Aorta (tissue), 5 donors: ENCODE measurements at regions not wholly inside any gene's neighbourhood (a gene's known extent, or its start where the extent isn't known, plus 50 kb on each side); places are given as distances from the start of the nearest gene placed in this dataset.
"Not testable (repeated sequence)": the region's sequence is repeated elsewhere in the genome, so short reads cannot be mapped to it uniquely, and the experiment has no call there.

Experiments
- ATAC-seq: fragments of 200-7000 bp; cut with Tn5 transposase; one replicate; pipeline ENCODE4 v1.9.1; 2022; ENCODE audit warnings: moderate library complexity; ENCODE audit not compliant: low FRiP score
- DNase-seq, 2 donors: peaks; one replicate each; pipeline ENCODE4 v3.0.0-alpha.2; 2020
- H3K27ac ChIP-seq, 2 donors: one replicate each; pipeline ENCODE4 v1.5.1; 2013; ENCODE audit warnings: low read length in 2 of 2, mild to moderate bottlenecking in 2 of 2, moderate library complexity in 2 of 2, control low read depth in 1 of 2, inconsistent platforms in 1 of 2, low read depth in 1 of 2
- H3K27me3 ChIP-seq, 2 donors: one replicate each; pipeline ENCODE4 v1.6.1; 2013; ENCODE audit warnings: control low read depth in 1 of 2, low read length in 1 of 2, mild to moderate bottlenecking in 1 of 2, moderate library complexity in 1 of 2; ENCODE audit not compliant: insufficient read depth in 2 of 2, control insufficient read depth in 1 of 2
- H3K36me3 ChIP-seq, 2 donors: one replicate each; pipeline ENCODE4 v1.6.1; 2013; ENCODE audit warnings: control low read depth in 1 of 2, low read length in 1 of 2, mild to moderate bottlenecking in 1 of 2; ENCODE audit not compliant: insufficient read depth in 2 of 2, control insufficient read depth in 1 of 2
- H3K4me1 ChIP-seq, 2 donors: one replicate each; pipeline ENCODE4 v1.6.1; 2013; ENCODE audit warnings: low read length in 2 of 2, control low read depth in 1 of 2, mild to moderate bottlenecking in 1 of 2, moderate library complexity in 1 of 2; ENCODE audit not compliant: insufficient read depth in 2 of 2, control insufficient read depth in 1 of 2
- H3K4me3 ChIP-seq, 2 donors: one replicate each; pipeline ENCODE4 v1.5.1; 2013; ENCODE audit warnings: low read length in 2 of 2, control low read depth in 1 of 2, mild to moderate bottlenecking in 1 of 2
- H3K9me3 ChIP-seq: one replicate; pipeline ENCODE4 v1.6.1; 2013; ENCODE audit warnings: mild to moderate bottlenecking, low read length; ENCODE audit not compliant: control insufficient read depth
- WGBS, 2 donors: extraction: QIAGEN DNeasy Blood & Tissue Kit; methylation state at CpG; one replicate each; pipeline ENCODE4 v1.1.7; 2013; 5-methylcytosine and 5-hydroxymethylcytosine counted together
- intact Hi-C, 2 donors: fragments of 100-400 bp; cut with DNase I; formaldehyde crosslinking; loops; one replicate each; pipeline versions ENCODE4 v1.14.2 to v1.15.0; 2022
- donor health status: healthy with polysubstance abuse.
- donor health status: Bipolar disorder and iron deficiency.
- donor health status: DM: no; HTN: no; CAD: no.
- donor health status: DM: no; HTN: no; CAD: no.
- donor health status: DM: yes; HTN: yes; CAD: no.

DNA sequence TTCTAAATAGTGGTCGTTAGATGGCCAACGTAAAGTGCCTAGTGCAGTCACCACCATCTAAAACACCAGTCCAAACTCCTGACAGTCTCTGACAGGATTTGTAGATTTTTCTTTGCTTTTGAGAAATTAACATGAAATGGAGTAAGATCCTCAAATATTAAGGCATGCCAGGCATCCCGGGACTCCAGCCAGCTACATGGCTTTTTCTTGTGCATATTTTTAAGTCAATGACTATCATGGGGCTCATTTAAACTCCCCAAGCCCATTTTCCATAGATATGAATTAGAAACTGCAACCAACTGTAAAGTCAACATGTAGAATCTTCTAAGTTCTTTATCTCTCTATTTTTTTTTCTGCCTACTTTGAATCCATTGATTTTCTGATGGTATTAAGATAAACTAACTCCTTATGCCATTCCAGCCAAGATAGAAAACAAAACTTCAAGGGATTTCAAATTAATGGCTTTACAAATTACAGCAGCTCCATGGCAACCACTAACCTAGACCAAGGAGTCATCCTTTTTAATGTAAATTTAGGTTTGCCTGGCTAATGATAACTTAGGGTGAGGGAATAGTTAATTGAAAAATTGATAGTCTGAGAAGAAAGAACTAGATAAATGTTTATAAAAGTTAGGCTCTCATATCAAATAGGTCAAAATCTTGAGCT lies 764.1 kb upstream of the NXPH2 start:
- Histone ChIP-seq H3K27ac (no peak overlapping the region), H3K27me3 (no peaks in the 10 kb centered on the region), H3K4me3 (no peak overlapping the region), H3K9me3 (no peaks in the 10 kb centered on the region), H3K36me3 (no peaks in the 10 kb centered on the region), H3K4me1 (no peaks in the 10 kb centered on the region)
- no peak for ATAC-seq
- 4 to 9% methylated on average over 3 of the region's 3 CpGs for WGBS, 2 donors
- no peak for DNase-seq
- intact Hi-C loops, result no loop called here

DNA sequence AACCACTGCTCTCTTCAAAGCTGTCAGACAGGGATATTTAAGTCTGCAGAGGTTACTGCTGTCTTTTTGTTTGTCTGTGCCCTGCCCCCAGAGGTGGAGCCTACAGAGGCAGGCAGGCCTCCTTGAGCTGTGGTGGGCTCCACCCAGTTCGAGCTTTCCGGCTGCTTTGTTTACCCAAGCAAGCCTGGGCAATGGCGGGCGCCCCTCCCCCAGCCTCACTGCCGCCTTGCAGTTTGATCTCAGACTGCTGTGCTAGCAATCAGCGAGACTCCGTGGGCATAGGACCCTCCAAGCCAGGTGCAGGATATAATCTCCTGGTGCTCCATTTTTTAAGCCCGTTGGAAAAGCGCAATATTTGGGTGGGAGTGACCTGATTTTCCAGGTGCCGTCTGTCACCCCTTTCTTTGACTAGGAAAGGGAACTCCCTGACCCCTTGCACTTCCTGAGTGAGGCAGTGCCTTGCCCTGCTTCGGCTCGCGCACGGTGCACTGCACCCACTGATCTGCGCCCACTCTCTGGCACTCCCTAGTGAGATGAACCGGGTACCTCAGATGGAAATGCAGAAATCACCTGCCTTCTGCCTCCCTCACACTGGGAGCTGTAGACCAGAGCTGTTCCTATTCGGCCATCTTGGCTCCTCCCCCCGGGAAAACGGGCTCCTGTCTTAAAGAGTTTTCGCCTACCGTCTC lies 758.3 kb upstream of the NXPH2 start:
- 95% methylated on average over 19 to 21 of the region's 21 CpGs for WGBS, 2 donors

DNA sequence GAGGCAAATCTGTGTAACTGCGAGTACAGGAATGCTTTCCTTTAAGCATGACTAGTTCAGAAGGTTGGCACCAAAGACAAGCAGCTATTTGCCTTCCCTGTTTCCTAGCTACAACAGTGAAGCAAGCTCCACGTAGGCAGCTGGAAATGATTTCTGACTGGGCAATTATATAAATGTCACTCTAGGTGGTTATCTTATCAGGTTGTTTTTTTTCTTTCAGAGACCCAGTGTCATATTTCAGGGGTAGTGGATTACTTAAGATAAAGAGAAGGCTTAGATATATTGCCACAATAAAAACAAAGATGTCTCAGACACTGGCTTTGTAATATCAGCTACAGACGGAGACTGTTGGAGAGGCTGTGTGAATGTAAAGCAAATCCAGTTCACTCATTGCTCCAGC lies 748.9 kb upstream of the NXPH2 start:
- WGBS, 2 donors, result 2 to 7% methylated on average over 3 of the region's 3 CpGs
- H3K4me3 ChIP-seq, result no peak overlapping the region
- H3K4me1 ChIP-seq, result no peaks in the 10 kb centered on the region
- H3K36me3 ChIP-seq, result no peaks in the 10 kb centered on the region
- no peak for DNase-seq
- no peak for ATAC-seq
- H3K27ac ChIP-seq, result no peak overlapping the region
- no peaks in the 10 kb centered on the region for H3K27me3 ChIP-seq
- intact Hi-C loops, result no loop called here
- peaks cover 1% of the 10 kb centered on the region for H3K9me3 ChIP-seq

More for the DNA sequence above, 758.3 kb upstream of the NXPH2 start:
- H3K27me3 ChIP-seq, intact Hi-C loops, H3K4me3 ChIP-seq, ATAC-seq, H3K9me3 ChIP-seq, DNase-seq, H3K4me1 ChIP-seq, H3K27ac ChIP-seq, H3K36me3 ChIP-seq: not testable (repeated sequence)

DNA sequence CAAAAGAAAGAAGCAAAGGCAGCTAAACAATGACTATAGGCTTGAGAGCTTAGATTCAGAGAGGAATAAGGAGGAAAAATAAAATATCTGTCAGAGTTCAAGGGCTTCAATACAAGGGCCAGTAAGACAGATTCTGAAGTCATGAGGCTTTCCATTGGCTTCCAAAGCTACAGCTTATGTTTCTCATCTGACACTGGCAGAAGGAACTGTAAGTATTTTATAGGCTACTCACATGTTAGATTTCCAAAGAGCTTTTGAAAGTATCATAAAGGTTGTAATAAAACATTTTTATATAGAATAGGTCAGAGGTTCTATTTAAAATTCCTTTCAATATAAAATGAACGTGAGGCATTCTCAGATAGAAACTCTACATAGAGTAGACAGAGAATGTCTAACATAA lies 746.6 kb upstream of the NXPH2 start:
- Histone ChIP-seq H3K4me1 (no peaks in the 10 kb centered on the region), H3K36me3 (no peaks in the 10 kb centered on the region), H3K9me3 (peaks cover 1% of the 10 kb centered on the region), H3K4me3 (no peak overlapping the region), H3K27ac (no peak overlapping the region), H3K27me3 (no peaks in the 10 kb centered on the region)
- WGBS, 2 donors, result 65 to 70% methylated on average over 1 of the region's 1 CpG
- intact Hi-C loops, result no loop called here
- ATAC-seq (no peak), DNase-seq (no peak)

DNA sequence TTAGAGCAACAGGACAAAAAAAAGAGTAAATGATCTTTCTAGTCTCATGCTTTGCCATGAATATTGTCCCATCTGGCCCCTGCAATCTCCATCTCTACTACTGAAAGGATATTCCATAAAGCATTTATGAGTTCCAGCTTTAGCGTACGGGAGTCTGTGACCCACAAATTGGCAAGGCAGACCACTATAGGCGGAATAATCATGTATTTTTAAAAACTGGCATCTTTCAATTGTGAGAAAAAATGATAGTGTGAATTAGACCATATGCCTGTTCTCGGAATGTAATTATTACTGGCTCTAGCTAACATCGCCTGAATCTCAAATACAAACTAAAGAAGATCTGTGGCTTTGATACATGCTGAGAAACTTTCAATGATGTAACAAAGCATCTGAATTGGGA lies 738.1 kb upstream of the NXPH2 start:
- 84% methylated on average over 5 of the region's 5 CpGs for WGBS, 2 donors
- Histone ChIP-seq H3K4me1 (no peaks in the 10 kb centered on the region), H3K9me3 (no peaks in the 10 kb centered on the region), H3K4me3 (no peak overlapping the region), H3K27me3 (no peaks in the 10 kb centered on the region), H3K36me3 (no peaks in the 10 kb centered on the region), H3K27ac (no peak overlapping the region)
- no peak for ATAC-seq
- no peak for DNase-seq
- intact Hi-C loops, result no loop called here

DNA sequence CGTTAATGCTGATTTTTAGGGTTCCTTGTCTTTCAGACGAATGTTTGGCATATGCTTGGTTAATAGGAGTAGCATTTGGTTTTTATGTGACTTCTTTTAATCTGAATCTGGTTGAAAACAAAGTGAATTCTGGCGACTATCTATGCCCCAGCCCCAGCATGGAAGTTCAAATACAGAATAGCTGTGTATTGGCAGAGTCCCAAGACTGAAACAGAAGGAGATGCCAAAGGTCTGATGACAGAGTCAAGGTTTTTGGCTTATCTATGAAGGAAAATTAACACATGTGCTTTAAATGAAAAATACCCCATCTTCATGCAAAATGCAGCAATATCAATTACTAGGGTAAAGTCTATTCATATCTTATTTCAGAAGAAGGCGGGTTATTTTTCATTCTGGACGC lies 734.8 kb upstream of the NXPH2 start:
- Histone ChIP-seq H3K27me3 (no peaks in the 10 kb centered on the region), H3K4me1 (no peaks in the 10 kb centered on the region), H3K9me3 (no peaks in the 10 kb centered on the region), H3K4me3 (no peak overlapping the region), H3K27ac (no peak overlapping the region), H3K36me3 (no peaks in the 10 kb centered on the region)
- 68 to 72% methylated on average over 5 of the region's 5 CpGs for WGBS, 2 donors
- intact Hi-C loops, result no loop called here
- ATAC-seq (no peak), DNase-seq (no peak)

DNA sequence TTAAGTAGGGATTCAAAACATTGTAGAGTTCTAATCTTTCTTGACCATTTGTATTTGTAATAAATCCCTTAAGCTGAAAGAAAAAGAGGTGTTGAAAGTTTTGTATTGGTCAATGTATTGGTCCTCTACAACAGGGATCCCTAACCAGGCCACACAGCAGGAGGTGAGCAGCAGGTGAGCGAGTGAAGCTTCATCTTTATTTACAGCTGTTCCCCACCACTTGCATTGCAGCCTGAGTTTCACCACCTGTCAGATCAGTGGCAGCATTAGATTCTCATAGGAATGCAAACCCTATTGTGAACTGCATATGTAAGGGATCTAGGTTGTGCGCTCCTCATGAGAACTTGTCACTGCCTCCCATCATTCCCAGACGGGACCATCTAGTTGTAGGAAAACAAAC lies 715.7 kb upstream of the NXPH2 start:
- no peaks in the 10 kb centered on the region for H3K36me3 ChIP-seq
- intact Hi-C loops, result no loop called here
- no peaks in the 10 kb centered on the region for H3K9me3 ChIP-seq
- no peaks in the 10 kb centered on the region for H3K4me1 ChIP-seq
- no peak overlapping the region for H3K27ac ChIP-seq
- no peak overlapping the region for H3K4me3 ChIP-seq
- WGBS, 2 donors, result 67 to 68% methylated on average over 3 of the region's 3 CpGs
- H3K27me3 ChIP-seq, result no peaks in the 10 kb centered on the region
- no peak for ATAC-seq
- no peak for DNase-seq

DNA sequence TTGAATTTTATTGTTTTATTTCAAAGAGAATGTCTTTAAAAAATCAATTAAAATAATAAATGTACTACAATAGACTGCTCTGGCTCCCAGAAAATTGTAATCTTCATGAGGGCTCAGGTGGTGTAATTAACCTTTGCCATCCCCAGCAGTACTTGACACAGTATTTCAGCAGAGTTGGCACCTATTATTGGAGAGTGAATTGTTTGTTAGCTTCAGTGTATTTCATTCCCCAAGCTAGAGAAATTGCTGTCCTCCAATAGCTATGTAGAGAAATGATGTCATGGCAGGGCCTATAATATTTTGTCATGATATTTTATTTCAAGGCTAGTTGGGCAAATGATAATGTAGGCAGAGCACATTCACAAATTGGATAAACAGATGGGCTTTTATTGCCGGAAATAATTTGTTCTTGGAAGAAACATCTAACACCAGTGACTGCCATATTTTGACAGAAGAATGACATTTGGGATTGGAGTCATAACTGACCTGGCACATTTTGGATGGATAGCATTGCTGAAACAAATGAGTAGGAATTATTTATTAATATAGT lies 712.0 kb upstream of the NXPH2 start:
- H3K4me3 ChIP-seq, result no peak overlapping the region
- ATAC-seq, result no peak
- intact Hi-C loops, result no loop called here
- no peak for DNase-seq
- no peaks in the 10 kb centered on the region for H3K9me3 ChIP-seq
- H3K36me3 ChIP-seq, result no peaks in the 10 kb centered on the region
- H3K27me3 ChIP-seq, result no peaks in the 10 kb centered on the region
- H3K27ac ChIP-seq, result no peak overlapping the region
- no peaks in the 10 kb centered on the region for H3K4me1 ChIP-seq
- WGBS, 2 donors, result 79% methylated on average over 1 of the region's 1 CpG

DNA sequence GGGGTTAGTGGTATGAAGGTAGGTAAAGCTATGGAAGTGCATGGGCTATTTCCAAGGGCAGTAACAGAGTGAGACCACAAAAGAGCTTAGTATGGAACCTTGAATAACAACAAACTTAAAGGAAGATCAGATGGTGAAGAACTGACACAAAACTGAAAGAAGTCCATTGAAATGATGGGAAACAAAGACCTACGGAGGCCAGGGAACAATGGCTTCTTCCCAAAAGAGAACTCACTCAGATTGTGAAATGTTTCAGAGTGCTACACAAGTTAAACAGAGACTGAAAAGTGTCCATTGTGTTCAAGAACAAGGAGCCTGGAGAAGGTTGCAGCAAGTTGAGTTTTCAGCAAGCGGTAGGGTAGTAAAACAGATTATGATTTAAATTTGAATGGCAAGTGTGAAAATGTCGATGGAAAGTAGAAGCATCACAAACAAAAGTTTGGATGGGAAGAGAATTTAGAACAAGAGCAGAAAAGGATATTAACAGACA lies 700.0 kb upstream of the NXPH2 start:
- no peaks in the 10 kb centered on the region for H3K27me3 ChIP-seq
- no peak overlapping the region for H3K27ac ChIP-seq
- 81 to 83% methylated on average over 3 of the region's 3 CpGs for WGBS, 2 donors
- intact Hi-C loops, result no loop called here
- ATAC-seq (no peak), DNase-seq (no peak)
- no peaks in the 10 kb centered on the region for H3K4me1 ChIP-seq
- H3K36me3 ChIP-seq, result no peaks in the 10 kb centered on the region
- no peak overlapping the region for H3K4me3 ChIP-seq
- H3K9me3 ChIP-seq, result no peaks in the 10 kb centered on the region
